ENCODE measurements at regions not wholly inside any gene's neighbourhood (a gene's known extent, or its start where the extent isn't known, plus 50 kb on each side); places are given as distances from the start of the nearest gene placed in this dataset.

DNA sequence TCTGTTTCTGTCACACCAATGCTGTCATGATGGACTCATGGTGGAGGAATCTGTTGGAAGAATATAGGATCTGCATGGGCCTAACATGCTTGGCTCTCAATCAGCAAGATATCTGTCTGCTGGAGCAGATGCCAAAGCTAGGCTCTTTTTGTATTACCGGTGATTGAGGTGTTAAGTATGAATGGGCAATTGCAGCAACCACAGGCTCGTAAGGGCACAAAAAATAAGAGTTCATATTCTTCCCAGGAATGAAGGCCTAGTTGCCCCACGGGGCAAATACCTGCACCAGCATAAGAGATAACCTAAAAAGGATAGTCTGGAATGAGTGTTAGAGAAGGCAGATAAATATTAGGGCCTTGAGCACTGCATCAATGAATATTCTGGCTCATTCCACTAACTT lies 679.5 kb upstream of the COX7C start:
- TF ChIP-seq, protein P1, sequence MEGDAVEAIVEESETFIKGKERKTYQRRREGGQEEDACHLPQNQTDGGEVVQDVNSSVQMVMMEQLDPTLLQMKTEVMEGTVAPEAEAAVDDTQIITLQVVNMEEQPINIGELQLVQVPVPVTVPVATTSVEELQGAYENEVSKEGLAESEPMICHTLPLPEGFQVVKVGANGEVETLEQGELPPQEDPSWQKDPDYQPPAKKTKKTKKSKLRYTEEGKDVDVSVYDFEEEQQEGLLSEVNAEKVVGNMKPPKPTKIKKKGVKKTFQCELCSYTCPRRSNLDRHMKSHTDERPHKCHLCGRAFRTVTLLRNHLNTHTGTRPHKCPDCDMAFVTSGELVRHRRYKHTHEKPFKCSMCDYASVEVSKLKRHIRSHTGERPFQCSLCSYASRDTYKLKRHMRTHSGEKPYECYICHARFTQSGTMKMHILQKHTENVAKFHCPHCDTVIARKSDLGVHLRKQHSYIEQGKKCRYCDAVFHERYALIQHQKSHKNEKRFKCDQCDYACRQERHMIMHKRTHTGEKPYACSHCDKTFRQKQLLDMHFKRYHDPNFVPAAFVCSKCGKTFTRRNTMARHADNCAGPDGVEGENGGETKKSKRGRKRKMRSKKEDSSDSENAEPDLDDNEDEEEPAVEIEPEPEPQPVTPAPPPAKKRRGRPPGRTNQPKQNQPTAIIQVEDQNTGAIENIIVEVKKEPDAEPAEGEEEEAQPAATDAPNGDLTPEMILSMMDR (IDR thresholded peaks at IDR 0.05; ENCODE audit: poor library complexity) = no peak
- TF ChIP-seq EZH2 (IDR thresholded peaks at IDR 0.05; ENCODE audit: borderline replicate concordance) = no peak
